ENCODE measurements at regions not wholly inside any gene's neighbourhood (a gene's known extent, or its start where the extent isn't known, plus 50 kb on each side); places are given as distances from the start of the nearest gene placed in this dataset.
"Not testable (repeated sequence)": the region's sequence is repeated elsewhere in the genome, so short reads cannot be mapped to it uniquely, and the experiment has no call there.

GRCh38 chr19:31532034-31532433 lies 182.8 kb upstream of the TSHZ3 start:
- no peak for DNase-seq

GRCh38 chr19:31533114-31533513 lies 183.9 kb upstream of the TSHZ3 start:
- no peak for DNase-seq

- DNase-seq = no peak
Measured at GRCh38 chr19:31534231-31534630, 185.0 kb upstream of the TSHZ3 start.

- no peak for DNase-seq
Measured at GRCh38 chr19:31534786-31535657, 185.8 kb upstream of the TSHZ3 start.

GRCh38 chr19:31535691-31536460 lies 186.6 kb upstream of the TSHZ3 start:
- no peak for DNase-seq

GRCh38 chr19:31537136-31537535 lies 187.9 kb upstream of the TSHZ3 start:
- no peak for DNase-seq

- not testable (repeated sequence) for DNase-seq
Measured at GRCh38 chr19:31537902-31538301, 188.7 kb upstream of the TSHZ3 start.

GRCh38 chr19:31538879-31539278 lies 189.6 kb upstream of the TSHZ3 start:
- no peak for DNase-seq

GRCh38 chr19:31539386-31539785 lies 190.2 kb upstream of the TSHZ3 start:
- DNase-seq = no peak

- DNase-seq = no peak
Measured at GRCh38 chr19:31541396-31541795, 192.2 kb upstream of the TSHZ3 start.

- no peak for DNase-seq
Measured at GRCh38 chr19:31543456-31543855, 194.2 kb upstream of the TSHZ3 start.

GRCh38 chr19:31545777-31546176 lies 196.5 kb upstream of the TSHZ3 start:
- DNase-seq = no peak

- no peak for DNase-seq
Measured at GRCh38 chr19:31546205-31546960, 197.1 kb upstream of the TSHZ3 start.

- DNase-seq = no peak
Measured at GRCh38 chr19:31548941-31549340, 199.7 kb upstream of the TSHZ3 start.

GRCh38 chr19:31553112-31553845 lies 204.0 kb upstream of the TSHZ3 start:
- no peak for DNase-seq

GRCh38 chr19:31553846-31554215 lies 204.6 kb upstream of the TSHZ3 start:
- no peak for DNase-seq

GRCh38 chr19:31554360-31554759 lies 205.1 kb upstream of the TSHZ3 start:
- no peak for DNase-seq

GRCh38 chr19:31555634-31556215 lies 206.5 kb upstream of the TSHZ3 start:
- DNase-seq = no peak

- DNase-seq = no peak
Measured at GRCh38 chr19:31559494-31559893, 210.3 kb upstream of the TSHZ3 start.

- DNase-seq = no peak
Measured at GRCh38 chr19:31560086-31561060, 211.1 kb upstream of the TSHZ3 start.

- DNase-seq = no peak
Measured at GRCh38 chr19:31562966-31563612, 213.9 kb upstream of the TSHZ3 start.
